GM19023 (cell line): ENCODE measurements at regions not wholly inside any gene's neighbourhood (a gene's known extent, or its start where the extent isn't known, plus 50 kb on each side); places are given as distances from the start of the nearest gene placed in this dataset.
"Not testable (repeated sequence)": the region's sequence is repeated elsewhere in the genome, so short reads cannot be mapped to it uniquely, and the experiment has no call there.

Experiments used
- ATAC-seq: cut with Tn5 transposase; IDR thresholded peaks from one replicate; pipeline ENCODE4 v1.9.1; 2021; ENCODE audit warnings: mild to moderate bottlenecking, moderate library complexity; ENCODE audit not compliant: unreplicated experiment

GRCh38 chr13:72586518-72586917 is 140.9 kb downstream of the MZT1 start:
- no peak for ATAC-seq

GRCh38 chr13:72585254-72585653 is 142.2 kb downstream of the MZT1 start:
- ATAC-seq = no peak

- no peak for ATAC-seq
Observed at GRCh38 chr13:72571191-72571590, 156.2 kb downstream of the MZT1 start.

- ATAC-seq = no peak
Observed at GRCh38 chr13:72570019-72570418, 157.4 kb downstream of the MZT1 start.

GRCh38 chr13:72567566-72567965 is 159.9 kb downstream of the MZT1 start:
- ATAC-seq = no peak

- ATAC-seq = no peak
Observed at GRCh38 chr13:72566526-72566925, 160.9 kb downstream of the MZT1 start.

GRCh38 chr13:72565893-72566292 is 161.5 kb downstream of the MZT1 start:
- no peak for ATAC-seq

- ATAC-seq = no peak
Observed at GRCh38 chr13:72562686-72563085, 164.7 kb downstream of the MZT1 start.

- no peak for ATAC-seq
Observed at GRCh38 chr13:72561791-72562190, 165.6 kb downstream of the MZT1 start.

GRCh38 chr13:72559716-72560115 is 167.7 kb downstream of the MZT1 start:
- ATAC-seq = no peak

GRCh38 chr13:72556945-72557344 is 170.5 kb downstream of the MZT1 start:
- ATAC-seq = no peak

GRCh38 chr13:72555601-72556000 is 171.8 kb downstream of the MZT1 start:
- no peak for ATAC-seq

- ATAC-seq = no peak
Observed at GRCh38 chr13:72552731-72553130, 174.7 kb downstream of the MZT1 start.

GRCh38 chr13:72545895-72546294 is 181.5 kb downstream of the MZT1 start:
- ATAC-seq = not testable (repeated sequence)

GRCh38 chr13:72545030-72545719 is 182.3 kb downstream of the MZT1 start:
- ATAC-seq = no peak

GRCh38 chr13:72544042-72544441 is 183.4 kb downstream of the MZT1 start:
- ATAC-seq = no peak

GRCh38 chr13:72542241-72542640 is 185.2 kb downstream of the MZT1 start:
- ATAC-seq = no peak

- ATAC-seq = no peak
Observed at GRCh38 chr13:72541674-72542073, 185.8 kb downstream of the MZT1 start.

- no peak for ATAC-seq
Observed at GRCh38 chr13:72540881-72541280, 186.5 kb downstream of the MZT1 start.

GRCh38 chr13:72539925-72540324 is 187.5 kb downstream of the MZT1 start:
- ATAC-seq = no peak

- no peak for ATAC-seq
Observed at GRCh38 chr13:72537782-72538181, 189.6 kb downstream of the MZT1 start.

- ATAC-seq = no peak
Observed at GRCh38 chr13:72537395-72537780, 190.0 kb downstream of the MZT1 start.

- ATAC-seq = no peak
Observed at GRCh38 chr13:72536714-72537394, 190.6 kb downstream of the MZT1 start.
